HEK293 (cell line): ENCODE measurements at regions not wholly inside any gene's neighbourhood (a gene's known extent, or its start where the extent isn't known, plus 50 kb on each side); places are given as distances from the start of the nearest gene placed in this dataset.

Experiments
- CTCF ChIA-PET: fragments of 350-600 bp; formaldehyde crosslinking; extraction: SDS; loops from one replicate; lab custom pipeline; 2021; ENCODE audit warnings: antibody characterized with exemption; lab: Yijun Ruan, JAX
- POLR2A ChIA-PET: fragments of 300-600 bp; formaldehyde crosslinking; extraction: SDS; loops from one replicate; lab custom pipeline; 2020; ENCODE audit warnings: antibody characterized with exemption, inconsistent platforms; lab: Yijun Ruan, JAX
- H3K27ac ChIP-seq: fragments of 200-500 bp; sonication (Bioruptor generic); 2 replicates; pipeline ENCODE4 v1.5.1; 2014; ENCODE audit warnings: low read depth, low read length, control low read depth, inconsistent platforms; ENCODE audit errors: extremely low read depth
- H3K36me3 ChIP-seq, 2 experiments: fragments of 200-500 bp in 1 of 2; sonication (Bioruptor generic) in 1 of 2; 1 replicate in 1 of 2; 2 replicates in 1 of 2; pipeline ENCODE4 v1.5.1; 2014 to 2017; ENCODE audit warnings: inconsistent platforms in 2 of 2, low read length in 2 of 2; ENCODE audit not compliant: control insufficient read depth in 2 of 2, insufficient read depth in 1 of 2
- H3K4me1 ChIP-seq: fragments of 200-500 bp; sonication (Bioruptor generic); 2 replicates; pipeline ENCODE4 v1.5.1; 2014; ENCODE audit warnings: mild to moderate bottlenecking, low read length, inconsistent platforms; ENCODE audit not compliant: control insufficient read depth, insufficient read depth
- H3K4me3 ChIP-seq: 2 replicates; pipeline ENCODE4 v1.5.1; 2011; ENCODE audit warnings: low read depth, mild to moderate bottlenecking, control low read depth, low read length, moderate library complexity
- H3K9me3 ChIP-seq: fragments of 200-500 bp; sonication (Bioruptor generic); 2 replicates; pipeline ENCODE4 v1.5.1; 2014; ENCODE audit warnings: low read depth, low read length, inconsistent platforms; ENCODE audit not compliant: control insufficient read depth, insufficient read depth
- IKZF3 ChIP-seq: fragments of 450-650 bp; IDR thresholded peaks from 2 replicates; pipeline ENCODE4 v1.5.0; 2018; ENCODE audit warnings: missing biosample characterization, mild to moderate bottlenecking, missing genetic modification characterization, moderate library complexity
- KLF1 ChIP-seq: fragments of 450-650 bp; formaldehyde crosslinking; IDR thresholded peaks from 2 replicates; pipeline ENCODE4 v1.5.1; 2016; ENCODE audit warnings: missing biosample characterization, missing genetic modification characterization
- SP2 ChIP-seq: fragments of 450-650 bp; formaldehyde crosslinking; IDR thresholded peaks from 2 replicates; pipeline ENCODE4 v1.5.1; 2016; ENCODE audit warnings: missing biosample characterization, missing genetic modification characterization
- TSHZ1 ChIP-seq: fragments of 450-650 bp; formaldehyde crosslinking; IDR thresholded peaks from 2 replicates; pipeline ENCODE4 v1.5.1; 2016; ENCODE audit warnings: missing biosample characterization, missing genetic modification characterization, borderline replicate concordance
- YY2 ChIP-seq: fragments of 450-650 bp; formaldehyde crosslinking; IDR thresholded peaks from 2 replicates; pipeline ENCODE4 v1.5.1; 2016; ENCODE audit warnings: missing biosample characterization, missing genetic modification characterization
- ZNF19 ChIP-seq: fragments of 450-650 bp; formaldehyde crosslinking; IDR thresholded peaks from 2 replicates; pipeline ENCODE4; 2016; ENCODE audit warnings: missing biosample characterization, missing genetic modification characterization, low read depth
- ZNF214 ChIP-seq: fragments of 450-650 bp; formaldehyde crosslinking; IDR thresholded peaks from 2 replicates; pipeline ENCODE4 v1.5.1; 2017; ENCODE audit warnings: missing biosample characterization, mild to moderate bottlenecking, missing genetic modification characterization, borderline replicate concordance
- ZNF248 ChIP-seq: fragments of 450-650 bp; formaldehyde crosslinking; IDR thresholded peaks from 2 replicates; pipeline ENCODE4 v1.5.1; 2017; ENCODE audit warnings: missing biosample characterization, missing genetic modification characterization
- ZNF292 ChIP-seq: fragments of 450-650 bp; formaldehyde crosslinking; IDR thresholded peaks from 2 replicates; pipeline ENCODE4 v1.5.1; 2016; ENCODE audit warnings: low read depth, missing biosample characterization, missing genetic modification characterization, borderline replicate concordance
- ZNF302 ChIP-seq: fragments of 450-650 bp; formaldehyde crosslinking; IDR thresholded peaks from 2 replicates; pipeline ENCODE4 v1.5.1; 2016; ENCODE audit warnings: missing biosample characterization, missing genetic modification characterization, low read depth
- ZNF404 ChIP-seq: fragments of 450-650 bp; formaldehyde crosslinking; IDR thresholded peaks from 2 replicates; pipeline ENCODE4 v1.5.1; 2017; ENCODE audit warnings: missing biosample characterization, missing genetic modification characterization
- ZNF449 ChIP-seq: fragments of 450-650 bp; formaldehyde crosslinking; IDR thresholded peaks from 2 replicates; pipeline ENCODE4 v1.5.1; 2017; ENCODE audit warnings: missing biosample characterization, mild to moderate bottlenecking, missing genetic modification characterization, moderate library complexity
- ZNF514 ChIP-seq: fragments of 450-650 bp; formaldehyde crosslinking; IDR thresholded peaks from 2 replicates; pipeline ENCODE4 v1.5.1; 2016; ENCODE audit warnings: missing biosample characterization, missing genetic modification characterization
- ZNF560 ChIP-seq: fragments of 450-650 bp; formaldehyde crosslinking; IDR thresholded peaks from 2 replicates; pipeline ENCODE4 v1.5.1; 2017; ENCODE audit warnings: missing biosample characterization, missing genetic modification characterization, borderline replicate concordance
- ZNF580 ChIP-seq: fragments of 450-650 bp; formaldehyde crosslinking; IDR thresholded peaks from 2 replicates; pipeline ENCODE4 v1.5.1; 2016; ENCODE audit warnings: missing biosample characterization, missing genetic modification characterization
- ZNF596 ChIP-seq: fragments of 450-650 bp; IDR thresholded peaks from 2 replicates; pipeline ENCODE4 v1.5.0; 2018; ENCODE audit warnings: missing biosample characterization, mild to moderate bottlenecking, missing genetic modification characterization, moderate library complexity
- ZNF621 ChIP-seq: fragments of 450-650 bp; formaldehyde crosslinking; IDR thresholded peaks from 2 replicates; pipeline ENCODE4 v1.5.1; 2017; ENCODE audit warnings: missing biosample characterization, missing genetic modification characterization
- ZNF654 ChIP-seq: fragments of 450-650 bp; formaldehyde crosslinking; IDR thresholded peaks from 2 replicates; pipeline ENCODE4 v1.5.1; 2016; ENCODE audit warnings: low read depth, missing biosample characterization, missing genetic modification characterization
- ZSCAN23 ChIP-seq: fragments of 450-650 bp; formaldehyde crosslinking; IDR thresholded peaks from 2 replicates; pipeline ENCODE4 v1.5.1; 2016; ENCODE audit warnings: missing biosample characterization, missing genetic modification characterization
- TF ChIP-seq, protein P1 (sequence below): fragments of 450-650 bp; formaldehyde crosslinking; IDR thresholded peaks from 2 replicates; pipeline ENCODE4; 2016; ENCODE audit warnings: missing biosample characterization, missing genetic modification characterization
- TF ChIP-seq, protein P2 (sequence below): fragments of 450-650 bp; formaldehyde crosslinking; IDR thresholded peaks from 2 replicates; pipeline ENCODE4 v1.5.1; 2016; ENCODE audit warnings: missing biosample characterization, missing genetic modification characterization, low read depth

DNA sequence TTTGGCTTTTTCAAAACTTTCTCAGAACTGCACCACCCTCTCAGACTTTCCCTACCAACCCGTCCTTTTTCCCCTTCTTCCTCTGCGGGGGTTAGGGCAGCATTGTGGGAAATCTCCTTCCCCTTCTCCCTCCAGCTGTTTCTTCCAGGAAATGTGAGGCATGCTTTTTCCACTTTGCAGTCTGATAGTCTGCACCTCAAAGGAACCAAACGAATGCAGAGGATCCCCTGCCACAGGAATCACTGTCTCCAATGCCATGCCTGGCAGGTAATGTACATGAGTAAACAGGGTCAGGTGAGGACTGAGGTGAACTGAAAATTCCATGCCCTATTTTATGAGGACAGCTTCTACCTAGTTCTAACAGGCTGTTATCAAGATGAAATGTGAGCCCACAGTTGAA, 218.4 kb downstream of the BCAS1 start:
- H3K4me1 ChIP-seq = no peaks in the 10 kb centered on the region
- CTCF ChIA-PET = interaction anchor here (0.6 to 0.9 kb wide), 2 partner anchors 51 to 64 kb away, joined by 3 to 4 read pairs; no protein-coding TSS in a partner anchor
- H3K9me3 ChIP-seq = no peaks in the 10 kb centered on the region
- H3K27ac ChIP-seq = no peak overlapping the region
- H3K4me3 ChIP-seq = no peak overlapping the region
- H3K36me3 ChIP-seq = no peaks in the 10 kb centered on the region
- POLR2A ChIA-PET = interaction anchor here (1.1 kb wide), 1 partner anchor 9 kb away, joined by 4 read pairs; no protein-coding TSS in a partner anchor
- TF ChIP-seq IKZF3 (tag by site-specific recombination) (no peak), ZNF514 (tag by site-specific recombination) (no peak), ZNF404 (tag by site-specific recombination) (no peak), ZNF449 (tag by site-specific recombination) (no peak), KLF1 (tag by site-specific recombination) (no peak), ZNF654 (tag by site-specific recombination) (no peak), YY2 (tag by site-specific recombination) (no peak)
- TF ChIP-seq, all 188 proteins: peak for 0

- TF ChIP-seq ZNF248 (no peak), ZNF560 (no peak), ZNF214 (tag by site-specific recombination) (no peak), TSHZ1 (tag by site-specific recombination) (no peak), ZNF596 (tag by site-specific recombination) (no peak), ZNF621 (tag by site-specific recombination) (no peak), ZSCAN23 (tag by site-specific recombination) (no peak)
- TF ChIP-seq, protein P1, sequence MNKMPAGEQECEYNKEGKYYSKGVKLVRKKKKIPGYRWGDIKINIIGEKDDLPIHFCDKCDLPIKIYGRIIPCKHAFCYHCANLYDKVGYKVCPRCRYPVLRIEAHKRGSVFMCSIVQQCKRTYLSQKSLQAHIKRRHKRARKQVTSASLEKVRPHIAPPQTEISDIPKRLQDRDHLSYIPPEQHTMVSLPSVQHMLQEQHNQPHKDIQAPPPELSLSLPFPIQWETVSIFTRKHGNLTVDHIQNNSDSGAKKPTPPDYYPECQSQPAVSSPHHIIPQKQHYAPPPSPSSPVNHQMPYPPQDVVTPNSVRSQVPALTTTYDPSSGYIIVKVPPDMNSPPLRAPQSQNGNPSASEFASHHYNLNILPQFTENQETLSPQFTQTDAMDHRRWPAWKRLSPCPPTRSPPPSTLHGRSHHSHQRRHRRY (tag by site-specific recombination) = no peak
- ChIA-PET POLR2A (no interaction called here), CTCF (no interaction called here)
- no peaks in the 10 kb centered on the region for H3K36me3 ChIP-seq
- H3K9me3 ChIP-seq = no peaks in the 10 kb centered on the region
- no peak overlapping the region for H3K4me3 ChIP-seq
- H3K27ac ChIP-seq = no peak overlapping the region
- H3K4me1 ChIP-seq = no peaks in the 10 kb centered on the region
These were observed 220.1 kb downstream of the BCAS1 start for GRCh38 chr20:53850319-53850718.

DNA sequence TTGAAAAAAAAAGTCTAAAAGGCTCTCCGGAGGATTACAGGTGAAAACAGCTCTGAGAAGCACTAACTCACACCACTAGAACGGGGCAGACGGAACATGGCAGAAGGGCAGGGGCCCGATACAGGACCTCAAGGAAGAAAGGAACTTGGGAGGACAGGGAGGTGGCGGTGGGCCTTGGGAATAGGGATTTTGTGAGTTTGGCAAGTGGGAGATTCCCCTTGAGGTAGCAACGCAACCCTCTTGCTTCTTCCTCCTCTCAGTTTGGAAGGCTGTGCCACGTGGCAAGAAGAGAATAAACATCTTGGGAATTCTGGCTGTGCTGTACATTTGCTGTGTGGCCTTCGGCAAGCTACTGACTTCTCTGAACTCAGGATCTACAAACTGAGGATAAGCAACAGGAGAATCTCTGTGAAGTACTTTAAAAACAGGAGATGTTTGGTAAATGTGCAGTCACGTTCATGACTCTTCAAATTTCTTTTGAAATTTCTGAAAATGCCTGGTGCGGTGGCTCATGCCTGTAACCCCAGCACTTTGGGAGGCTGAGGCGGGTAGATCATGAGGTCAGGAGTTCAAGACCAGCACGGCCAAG, 220.8 kb downstream of the BCAS1 start:
- ChIA-PET POLR2A (no interaction called here), CTCF (interaction anchor here (0.6 kb wide), 1 partner anchor 18 kb away, joined by 4 read pairs; no protein-coding TSS in a partner anchor)
- H3K4me1 ChIP-seq = no peaks in the 10 kb centered on the region
- H3K27ac ChIP-seq = no peak overlapping the region
- no peak overlapping the region for H3K4me3 ChIP-seq
- no peaks in the 10 kb centered on the region for H3K9me3 ChIP-seq
- no peaks in the 10 kb centered on the region for H3K36me3 ChIP-seq
- TF ChIP-seq ZNF19 (no peak), ZNF302 (tag by site-specific recombination) (no peak), SP2 (no peak), ZNF292 (tag by site-specific recombination) (no peak), ZNF580 (tag by site-specific recombination) (no peak), ZNF621 (tag by site-specific recombination) (no peak)
- TF ChIP-seq, protein P2, sequence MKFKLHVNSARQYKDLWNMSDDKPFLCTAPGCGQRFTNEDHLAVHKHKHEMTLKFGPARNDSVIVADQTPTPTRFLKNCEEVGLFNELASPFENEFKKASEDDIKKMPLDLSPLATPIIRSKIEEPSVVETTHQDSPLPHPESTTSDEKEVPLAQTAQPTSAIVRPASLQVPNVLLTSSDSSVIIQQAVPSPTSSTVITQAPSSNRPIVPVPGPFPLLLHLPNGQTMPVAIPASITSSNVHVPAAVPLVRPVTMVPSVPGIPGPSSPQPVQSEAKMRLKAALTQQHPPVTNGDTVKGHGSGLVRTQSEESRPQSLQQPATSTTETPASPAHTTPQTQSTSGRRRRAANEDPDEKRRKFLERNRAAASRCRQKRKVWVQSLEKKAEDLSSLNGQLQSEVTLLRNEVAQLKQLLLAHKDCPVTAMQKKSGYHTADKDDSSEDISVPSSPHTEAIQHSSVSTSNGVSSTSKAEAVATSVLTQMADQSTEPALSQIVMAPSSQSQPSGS (tag by site-specific recombination) = no peak
